ENCODE measurements at regions not wholly inside any gene's neighbourhood (a gene's known extent, or its start where the extent isn't known, plus 50 kb on each side); places are given as distances from the start of the nearest gene placed in this dataset.

- TF ChIP-seq ZNF274 (IDR thresholded peaks at IDR 0.05; ENCODE audit: low read depth, low read length) (no peak), YY1 (IDR thresholded peaks at IDR 0.05; ENCODE audit: insufficient read depth, insufficient read length) (no peak)
Observed at GRCh38 chr15:70385711-70386110, 288.0 kb upstream of the TLE3 start.

Data from NT2/D1 (cell line).